K562 (cell line): ENCODE measurements at regions not wholly inside any gene's neighbourhood (a gene's known extent, or its start where the extent isn't known, plus 50 kb on each side); places are given as distances from the start of the nearest gene placed in this dataset.

Experiments used
- ATAC-seq: fragments of 200-7000 bp; cut with Tn5 transposase; 3 replicates; pipeline ENCODE4 v1.9.1; 2020; ENCODE audit warnings: moderate library complexity
- BruUV-seq: library from RNA; stranded (reverse); fragments of 400-500 nt; replicated peaks from 2 replicates; lab custom pipeline; 2021; lab: Mats Ljungman, UMichigan
- CTCF ChIA-PET: fragments of 300-600 bp; formaldehyde crosslinking; extraction: SDS; loops from one replicate; lab custom pipeline; 2021; ENCODE audit warnings: low intra/inter-chr PET ratio; lab: Yijun Ruan, JAX
- POLR2A ChIA-PET: fragments of 300-600, 350-650 bp; sonication (Branson Sonifier 250); formaldehyde crosslinking; extraction: SDS; loops from one replicate; lab custom pipeline; 2021; ENCODE audit warnings: antibody characterized with exemption, inconsistent platforms; lab: Yijun Ruan, JAX
- DNase-seq, 4 experiments: peaks; one replicate each; pipeline versions ENCODE4 v3.0.0 to v3.0.0-alpha.2; 2011 to 2018; ENCODE audit warnings: low spot score in 3 of 4, mixed read lengths in 3 of 4; ENCODE audit errors: extremely low read depth in 1 of 4
- FAIRE-seq: peaks from 2 replicates; lab custom pipeline; 2011; peaks lifted over from hg19 to GRCh38; lab: Jason Lieb, UNC
- H2AFZ ChIP-seq: 2 replicates; pipeline ENCODE4 v1.6.0; 2011; ENCODE audit warnings: low read depth, low read length, control low read depth, inconsistent platforms
- H3K27ac ChIP-seq: fragments of 200-600 bp; 3 replicates; pipeline ENCODE4 v1.8.0; 2011; ENCODE audit warnings: low read depth, mild to moderate bottlenecking, control low read depth, inconsistent platforms, low read length, moderate library complexity, mixed read lengths; ENCODE audit errors: extremely low read depth
- H3K27me3 ChIP-seq, 2 experiments: fragments of 300-600 bp in 1 of 2; 2 replicates in 1 of 2; 3 replicates in 1 of 2; pipeline versions ENCODE4 v1.6.0 to v1.8.0; 2011; ENCODE audit warnings: inconsistent platforms in 2 of 2, low read length in 2 of 2, mild to moderate bottlenecking in 1 of 2, mixed read lengths in 1 of 2, moderate library complexity in 1 of 2; ENCODE audit not compliant: control insufficient read depth in 2 of 2, insufficient read depth in 2 of 2
- H3K36me3 ChIP-seq: fragments of 300-600 bp; 3 replicates; pipeline ENCODE4 v1.8.0; 2011; ENCODE audit warnings: mild to moderate bottlenecking, low read length, inconsistent platforms; ENCODE audit not compliant: control insufficient read depth, insufficient read depth
- H3K4me1 ChIP-seq, 2 experiments: fragments of 200-600 bp in 1 of 2; replicated peaks in 1 of 2; 2 replicates in 1 of 2; 3 replicates in 1 of 2; pipeline versions ENCODE4 v1.5.1 to v1.8.0; 2011; ENCODE audit warnings: inconsistent platforms in 2 of 2, low read length in 2 of 2, mild to moderate bottlenecking in 1 of 2, mixed read lengths in 1 of 2, moderate library complexity in 1 of 2; ENCODE audit not compliant: control insufficient read depth in 2 of 2, insufficient read depth in 2 of 2
- H3K4me2 ChIP-seq: 2 replicates; pipeline ENCODE4 v1.6.1; 2011; ENCODE audit warnings: low read length, control low read depth, inconsistent platforms, mixed read lengths; ENCODE audit not compliant: insufficient read depth
- H3K4me3 ChIP-seq: fragments of 200-600 bp; sonication (generic), shearing (Covaris generic); 2 replicates; pipeline ENCODE4 v1.5.1; 2016; ENCODE audit warnings: control low read depth, inconsistent platforms
- H3K79me2 ChIP-seq: fragments of 200-600 bp; 3 replicates; pipeline ENCODE4 v1.8.0; 2011; ENCODE audit warnings: low read length, inconsistent platforms; ENCODE audit not compliant: control insufficient read depth, insufficient read depth
- H3K9ac ChIP-seq, 2 experiments: 2 replicates each; pipeline versions ENCODE4 v1.6.0 to v1.6.1; 2011; ENCODE audit warnings: low read depth in 2 of 2, low read length in 2 of 2, control low read depth in 1 of 2, inconsistent platforms in 1 of 2, mild to moderate bottlenecking in 1 of 2, mixed read lengths in 1 of 2; ENCODE audit not compliant: insufficient read depth in 1 of 2
- H3K9me1 ChIP-seq: one replicate; pipeline ENCODE4 v1.6.0; 2011; ENCODE audit warnings: inconsistent platforms, mild to moderate bottlenecking, low read length, moderate library complexity; ENCODE audit not compliant: control insufficient read depth, insufficient read depth
- H3K9me3 ChIP-seq: replicated peaks from 2 replicates; pipeline ENCODE4 v1.5.1; 2011; ENCODE audit warnings: low read depth, low read length, inconsistent platforms; ENCODE audit not compliant: control insufficient read depth, insufficient read depth
- H4K20me1 ChIP-seq: replicated peaks from 2 replicates; pipeline ENCODE4 v1.6.1; 2011; ENCODE audit warnings: low read length, inconsistent platforms, mixed read lengths; ENCODE audit not compliant: control insufficient read depth, insufficient read depth
- CCNT2 ChIP-seq: IDR thresholded peaks from 2 replicates; pipeline ENCODE4 v1.6.1; 2011; ENCODE audit warnings: borderline replicate concordance, low read depth, mild to moderate bottlenecking, moderate library complexity, mixed read lengths, low read length; ENCODE audit not compliant: insufficient read length; ENCODE audit errors: extremely low read depth
- CHAMP1 ChIP-seq: fragments of 450-650 bp; IDR thresholded peaks from 2 replicates; pipeline ENCODE4 v1.6.1; 2016; ENCODE audit warnings: mild to moderate bottlenecking
- in situ Hi-C: fragments of 300-500 bp; cut with MboI; formaldehyde crosslinking; loops from 4 replicates; pipeline ENCODE4 v1.15.0; 2018; ENCODE audit warnings: inconsistent platforms, mixed read lengths
- intact Hi-C: fragments of 100-400 bp; cut with micrococcal nuclease; formaldehyde crosslinking; loops from 2 replicates; pipeline ENCODE4 v1.14.2; 2022
- TF ChIP-seq, protein P1 (sequence below): fragments of 250-450 bp; sonication (Bioruptor Pico); IDR thresholded peaks from 2 replicates; pipeline ENCODE4 v1.8.0; 2021; ENCODE audit warnings: moderate library complexity, mild to moderate bottlenecking, inconsistent platforms

- no peaks in the 10 kb centered on the region for H3K36me3 ChIP-seq
- H3K4me1 ChIP-seq: no peaks in the 10 kb centered on the region
- no peaks in the 10 kb centered on the region for H3K27me3 ChIP-seq
- no peak overlapping the region for H3K4me2 ChIP-seq
- no peaks in the 10 kb centered on the region for H3K9me1 ChIP-seq
- POLR2A ChIA-PET: no interaction called here
- no TSS peak for BruUV-seq
- H3K9me3 ChIP-seq: no peaks in the 10 kb centered on the region; the same call in 1 of the 2 replicates
- H3K27ac ChIP-seq: no peak overlapping the region
- CTCF ChIA-PET: no interaction called here
- in situ Hi-C loops: no loop called here
- no peak overlapping the region for H3K9ac ChIP-seq
- H3K4me3 ChIP-seq: no peak overlapping the region
- ATAC-seq (no peak), FAIRE-seq (no peak), DNase-seq (no peak)
- H2AFZ ChIP-seq: no peak overlapping the region
- TF ChIP-seq CHAMP1: no peak
- TF ChIP-seq CCNT2: no peak
- TF ChIP-seq, protein P1, sequence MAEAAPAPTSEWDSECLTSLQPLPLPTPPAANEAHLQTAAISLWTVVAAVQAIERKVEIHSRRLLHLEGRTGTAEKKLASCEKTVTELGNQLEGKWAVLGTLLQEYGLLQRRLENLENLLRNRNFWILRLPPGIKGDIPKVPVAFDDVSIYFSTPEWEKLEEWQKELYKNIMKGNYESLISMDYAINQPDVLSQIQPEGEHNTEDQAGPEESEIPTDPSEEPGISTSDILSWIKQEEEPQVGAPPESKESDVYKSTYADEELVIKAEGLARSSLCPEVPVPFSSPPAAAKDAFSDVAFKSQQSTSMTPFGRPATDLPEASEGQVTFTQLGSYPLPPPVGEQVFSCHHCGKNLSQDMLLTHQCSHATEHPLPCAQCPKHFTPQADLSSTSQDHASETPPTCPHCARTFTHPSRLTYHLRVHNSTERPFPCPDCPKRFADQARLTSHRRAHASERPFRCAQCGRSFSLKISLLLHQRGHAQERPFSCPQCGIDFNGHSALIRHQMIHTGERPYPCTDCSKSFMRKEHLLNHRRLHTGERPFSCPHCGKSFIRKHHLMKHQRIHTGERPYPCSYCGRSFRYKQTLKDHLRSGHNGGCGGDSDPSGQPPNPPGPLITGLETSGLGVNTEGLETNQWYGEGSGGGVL (CRISPR knock-in tag): no peak
- intact Hi-C loops: no loop called here
- H3K79me2 ChIP-seq: no peaks in the 10 kb centered on the region
- no peaks in the 10 kb centered on the region for H4K20me1 ChIP-seq
These were observed 259.7 kb downstream of the HDGFL1 start for GRCh38 chr6:22829070-22829469.
